ENCODE measurements at regions not wholly inside any gene's neighbourhood (a gene's known extent, or its start where the extent isn't known, plus 50 kb on each side); places are given as distances from the start of the nearest gene placed in this dataset.
"Not testable (repeated sequence)": the region's sequence is repeated elsewhere in the genome, so short reads cannot be mapped to it uniquely, and the experiment has no call there.

DNA sequence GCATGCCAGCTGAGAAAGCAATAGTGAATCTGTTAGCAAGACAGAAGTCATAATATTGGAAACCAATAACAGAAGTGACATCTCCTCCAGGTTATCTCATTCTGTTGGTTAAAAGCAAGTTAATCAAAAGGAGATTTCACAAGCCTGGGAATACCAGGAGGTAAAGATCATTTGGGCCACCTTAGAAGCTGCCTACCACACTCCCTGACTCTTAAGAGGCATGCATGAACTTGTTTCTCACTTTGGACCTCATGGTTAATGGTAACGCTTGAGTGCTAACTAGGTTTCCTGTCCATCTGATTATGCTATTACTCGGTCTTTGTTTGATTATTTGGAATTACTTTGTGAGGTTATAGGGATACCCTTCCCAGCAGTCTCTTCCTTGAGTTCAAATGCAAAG is 650.8 kb upstream of the SGO1 start:
- no peak for DNase-seq (ENCODE audit: low spot score)

- DNase-seq (ENCODE audit: low spot score): no peak
These were observed 647.0 kb upstream of the SGO1 start for GRCh38 chr3:20832963-20833362.

GRCh38 chr3:20822251-20822650 is 636.2 kb upstream of the SGO1 start:
- DNase-seq (ENCODE audit: low spot score): no peak

- not testable (repeated sequence) for DNase-seq (ENCODE audit: low spot score)
These were observed 634.9 kb upstream of the SGO1 start for GRCh38 chr3:20820872-20821271.

DNA sequence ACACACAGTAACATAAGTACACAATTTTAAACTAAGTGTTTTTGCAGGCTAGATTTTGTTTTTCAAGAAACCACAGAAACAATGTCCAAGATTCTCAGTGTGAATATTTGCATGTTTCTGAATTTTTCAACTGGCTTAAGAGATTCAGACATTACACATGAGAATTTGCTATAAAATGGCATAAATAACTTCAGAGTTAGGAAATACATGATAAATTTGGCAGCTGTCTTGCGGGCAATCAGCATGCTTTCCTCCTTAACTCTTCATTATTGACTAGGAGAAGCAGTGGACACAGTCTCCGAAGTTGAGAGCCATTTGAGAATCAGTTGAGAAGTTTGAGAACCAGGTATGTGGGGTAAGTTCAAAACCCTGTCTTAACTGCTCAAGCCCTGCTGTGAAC is 625.6 kb upstream of the SGO1 start:
- DNase-seq (ENCODE audit: low spot score): no peak

DNA sequence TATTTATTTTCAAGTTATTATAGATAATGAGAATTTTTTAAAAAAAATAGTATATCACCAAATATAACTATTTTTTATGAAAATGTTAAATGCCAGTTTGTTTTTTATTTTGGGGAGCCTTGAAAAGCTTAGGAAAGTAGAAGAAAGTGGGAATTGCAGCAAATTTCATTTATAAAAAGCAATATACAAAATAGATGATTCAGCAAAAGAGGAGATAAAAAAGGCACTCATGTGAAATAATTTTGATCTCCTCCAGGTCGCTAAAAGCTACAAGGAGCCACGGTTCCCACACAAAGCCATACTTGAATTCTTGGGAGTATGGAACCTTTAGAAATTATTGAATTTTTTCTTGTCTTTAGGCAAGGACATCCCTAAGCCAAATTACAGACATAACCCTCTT is 625.0 kb upstream of the SGO1 start:
- no peak for DNase-seq (ENCODE audit: low spot score)

DNA sequence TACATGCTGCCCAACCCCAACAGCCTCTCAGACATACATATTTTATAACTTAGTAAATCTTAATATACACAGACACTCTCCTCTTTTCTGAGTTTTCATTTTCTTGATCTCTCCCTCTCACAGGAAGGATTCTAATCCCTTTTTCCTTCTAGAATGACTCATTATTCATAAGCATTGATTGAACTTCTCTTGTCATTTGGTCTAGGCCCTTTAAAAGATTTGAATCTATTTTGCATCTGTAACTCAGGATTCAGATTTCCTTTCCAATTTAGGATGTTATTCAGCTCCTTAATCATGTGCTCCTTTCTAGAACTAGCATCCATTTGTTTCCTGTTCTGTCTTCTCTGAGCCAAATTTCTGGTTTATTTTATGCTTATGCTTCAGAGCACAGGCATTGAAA is 624.5 kb upstream of the SGO1 start:
- no peak for DNase-seq (ENCODE audit: low spot score)

- DNase-seq (ENCODE audit: low spot score): no peak
These were observed 623.4 kb upstream of the SGO1 start for GRCh38 chr3:20809356-20809755.

DNA sequence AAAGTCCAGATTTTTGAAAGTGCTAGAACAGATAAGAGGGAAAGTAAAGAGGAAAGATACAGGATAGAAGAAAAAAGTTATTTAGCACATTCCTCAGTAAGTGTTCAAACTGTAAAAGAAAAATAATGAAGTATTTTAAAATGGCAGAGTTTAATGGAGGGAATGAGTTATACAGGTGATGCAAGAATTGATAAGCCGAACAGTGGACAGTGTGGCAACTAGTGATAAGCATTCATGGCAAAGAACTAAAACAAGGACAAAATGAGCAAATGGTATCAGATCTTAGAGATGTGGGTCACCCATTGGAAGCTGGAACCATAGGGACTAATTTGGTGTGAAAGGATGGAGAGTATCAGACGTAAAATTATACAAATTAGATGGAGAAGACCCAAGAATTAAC is 622.9 kb upstream of the SGO1 start:
- DNase-seq (ENCODE audit: low spot score): no peak

DNA sequence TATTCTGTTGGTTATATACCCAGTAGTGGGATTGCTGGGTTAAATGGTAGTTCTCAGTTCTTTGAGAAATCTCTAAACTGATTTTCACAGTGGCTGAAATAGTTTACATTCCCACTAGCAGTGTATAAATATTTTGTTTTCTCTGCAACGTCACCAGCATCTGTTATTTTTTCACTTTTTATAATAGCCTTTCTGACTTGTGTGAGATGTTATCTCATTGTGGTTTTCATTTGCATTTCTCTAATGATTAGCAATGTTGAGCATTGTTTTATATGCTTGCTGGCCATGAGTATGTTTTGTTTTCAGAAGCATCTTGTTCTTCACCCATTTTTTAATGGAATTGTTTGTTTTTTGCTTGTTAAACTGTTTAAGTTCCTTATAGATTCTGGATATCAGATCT is 612.7 kb upstream of the SGO1 start:
- DNase-seq (ENCODE audit: low spot score): no peak

- no peak for DNase-seq (ENCODE audit: low spot score)
These were observed 601.0 kb upstream of the SGO1 start for GRCh38 chr3:20787005-20787404.

DNA sequence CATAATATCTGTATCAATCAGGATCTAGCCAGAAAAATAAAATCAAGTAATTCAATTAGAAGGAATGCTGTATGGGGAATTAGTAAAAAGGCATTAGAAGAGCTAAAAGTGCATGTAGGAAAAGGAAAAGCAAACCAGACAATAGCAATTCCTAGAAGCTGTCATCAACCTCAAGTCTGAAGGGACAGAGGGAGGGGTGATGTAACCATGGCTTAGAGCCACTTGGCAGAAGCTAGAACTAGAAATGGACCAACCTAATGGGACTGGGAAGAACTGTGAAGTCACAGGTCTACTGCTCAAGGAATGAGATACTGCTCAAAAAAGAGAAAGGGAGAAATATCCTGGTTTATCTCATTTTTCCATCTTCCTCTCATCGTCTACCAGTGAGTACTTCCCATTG is 590.7 kb upstream of the SGO1 start:
- DNase-seq (ENCODE audit: low spot score): no peak

GRCh38 chr3:20776286-20776685 is 590.3 kb upstream of the SGO1 start:
- DNase-seq (ENCODE audit: low spot score): no peak

- DNase-seq (ENCODE audit: low spot score): no peak
These were observed 587.4 kb upstream of the SGO1 start for GRCh38 chr3:20773320-20773984.

- no peak for DNase-seq (ENCODE audit: low spot score)
These were observed 586.9 kb upstream of the SGO1 start for GRCh38 chr3:20772869-20773268.

- DNase-seq (ENCODE audit: low spot score): no peak
These were observed 583.4 kb upstream of the SGO1 start for GRCh38 chr3:20769430-20769829.

DNA sequence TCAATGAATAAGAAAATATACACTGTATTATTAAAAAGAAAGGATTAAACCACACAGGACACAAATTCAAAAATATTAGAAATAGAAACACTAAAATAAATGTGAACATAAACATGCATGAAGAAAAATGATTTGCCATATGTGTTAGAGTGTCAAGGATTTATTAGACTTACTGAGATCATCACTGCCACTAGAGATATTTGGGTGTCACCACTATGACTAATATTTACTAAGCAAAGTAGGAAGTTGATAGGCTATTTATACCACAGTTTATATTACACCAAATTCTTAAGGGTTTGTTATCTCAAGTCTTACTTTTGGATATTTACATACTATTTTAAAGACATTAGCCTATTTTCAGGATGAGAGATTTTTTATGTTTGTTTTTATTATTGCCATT is 575.0 kb upstream of the SGO1 start:
- DNase-seq (ENCODE audit: low spot score): no peak

- DNase-seq (ENCODE audit: low spot score): no peak
These were observed 566.4 kb upstream of the SGO1 start for GRCh38 chr3:20752416-20752815.

GRCh38 chr3:20751296-20751695 is 565.3 kb upstream of the SGO1 start:
- no peak for DNase-seq (ENCODE audit: low spot score)

- DNase-seq (ENCODE audit: low spot score): no peak
These were observed 561.7 kb upstream of the SGO1 start for GRCh38 chr3:20747741-20748140.

GRCh38 chr3:20743553-20744321 is 557.7 kb upstream of the SGO1 start:
- DNase-seq (ENCODE audit: low spot score): no peak

DNA sequence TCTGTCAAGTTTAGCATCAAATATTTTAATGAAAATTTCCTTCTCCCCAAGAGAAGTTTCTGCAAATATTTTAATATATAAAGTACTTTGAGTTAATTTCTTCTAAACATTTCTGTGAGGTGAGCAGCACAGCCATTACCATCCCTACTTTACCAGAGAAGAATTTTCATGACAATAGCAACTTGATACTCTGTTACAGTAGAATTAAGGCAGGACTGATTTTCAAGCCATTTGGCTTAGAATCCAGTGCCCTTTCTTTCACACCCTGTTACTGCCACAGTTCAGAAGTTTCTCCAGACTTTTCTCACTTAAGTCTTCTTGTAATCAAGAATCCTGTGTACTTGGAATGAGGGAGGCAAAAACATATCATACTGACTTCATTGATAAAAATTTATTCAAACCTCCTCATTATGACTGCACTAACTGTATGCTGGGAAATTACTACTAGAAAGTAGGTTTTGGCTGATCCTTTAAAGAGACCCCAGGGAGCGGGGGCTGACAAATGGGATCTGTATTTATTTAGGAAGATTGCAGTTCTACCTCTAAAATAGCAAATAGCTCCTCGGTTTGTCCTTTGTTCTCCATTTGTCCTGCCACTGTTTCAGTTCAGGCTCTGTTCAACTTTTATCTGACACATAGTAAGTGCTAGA is 557.0 kb upstream of the SGO1 start:
- DNase-seq (ENCODE audit: low spot score): no peak

DNA sequence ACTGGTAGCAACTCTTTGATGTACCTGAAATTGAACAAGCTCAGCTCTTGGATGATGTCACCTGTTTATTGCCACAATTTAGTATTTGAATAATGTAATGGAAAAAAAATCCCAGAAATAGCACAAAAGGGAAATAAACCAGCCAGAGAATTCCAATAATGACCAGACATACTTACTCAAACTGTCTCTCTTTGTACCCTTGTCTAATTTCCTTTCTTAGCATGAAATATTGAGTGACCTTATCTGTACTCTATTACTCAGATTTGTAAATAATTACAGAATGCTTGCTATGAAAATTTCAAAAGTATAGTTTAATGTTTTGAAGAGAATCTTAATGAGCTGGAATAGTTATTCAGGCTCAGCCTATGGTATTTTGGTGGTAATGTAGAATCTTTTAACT is 555.4 kb upstream of the SGO1 start:
- no peak for DNase-seq (ENCODE audit: low spot score)
